GM12878 (cell line): ENCODE measurements at regions not wholly inside any gene's neighbourhood (a gene's known extent, or its start where the extent isn't known, plus 50 kb on each side); places are given as distances from the start of the nearest gene placed in this dataset.

Experiments
- CHD2 ChIP-seq: IDR thresholded peaks from 2 replicates; pipeline ENCODE4 v1.6.1; 2011; ENCODE audit warnings: low read depth, low read length, improper control_type of control experiment, borderline replicate concordance
- EP300 ChIP-seq, 2 experiments: fragments of 150-350 bp in 1 of 2; IDR thresholded peaks; 2 replicates each; pipeline ENCODE4 v1.6.1; 2011 to 2012; ENCODE audit warnings: low read depth in 2 of 2, low read length in 2 of 2, borderline replicate concordance in 1 of 2, improper control_type of control experiment in 1 of 2, inconsistent platforms in 1 of 2; ENCODE audit not compliant: control insufficient read depth in 1 of 2
- EZH2 ChIP-seq: IDR thresholded peaks from 2 replicates; pipeline ENCODE4 v1.6.1; 2012; ENCODE audit warnings: low read depth, mild to moderate bottlenecking, control low read depth, inconsistent platforms, low read length, borderline replicate concordance; ENCODE audit not compliant: control insufficient read depth
- MAX ChIP-seq: IDR thresholded peaks from 2 replicates; pipeline ENCODE4 v1.6.1; 2012; ENCODE audit warnings: low read depth, low read length, improper control_type of control experiment
- NBN ChIP-seq: fragments of 450-650 bp; IDR thresholded peaks from 2 replicates; pipeline ENCODE4 v1.6.1; 2016
- RCOR1 ChIP-seq: conservative IDR thresholded peaks from 2 replicates; pipeline ENCODE4 v1.6.1; 2012; ENCODE audit warnings: low read depth, low read length, improper control_type of control experiment

DNA sequence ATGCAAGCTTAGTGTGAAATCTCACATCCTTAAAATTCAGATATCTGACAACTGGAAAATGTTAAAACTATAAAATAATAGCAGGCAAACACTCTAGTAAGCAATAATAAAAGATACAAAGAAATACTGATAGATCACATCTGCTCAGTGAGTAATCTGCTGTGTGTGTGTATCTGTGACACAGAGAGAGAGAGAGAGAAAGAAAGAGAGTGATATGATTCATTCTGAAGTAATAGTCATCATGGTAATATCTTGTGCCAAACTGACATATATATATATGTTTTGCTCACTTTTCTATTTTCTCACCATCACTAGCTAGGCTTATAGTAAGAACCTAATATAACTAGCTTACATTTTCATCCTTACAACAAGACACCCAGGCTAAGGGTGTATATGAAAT, 288.0 kb upstream of the SLITRK6 start:
- TF ChIP-seq EP300 (IDR thresholded peaks at IDR 0.05; ENCODE audit: borderline replicate concordance in 1 of 2, control insufficient read depth in 1 of 2, low read depth in 2 of 2, low read length in 2 of 2) (no peak), EZH2 (no peak), NBN (no peak), RCOR1 (no peak), CHD2 (no peak), MAX (no peak)
